ENCODE measurements at regions not wholly inside any gene's neighbourhood (a gene's known extent, or its start where the extent isn't known, plus 50 kb on each side); places are given as distances from the start of the nearest gene placed in this dataset.
"Not testable (repeated sequence)": the region's sequence is repeated elsewhere in the genome, so short reads cannot be mapped to it uniquely, and the experiment has no call there.

DNA sequence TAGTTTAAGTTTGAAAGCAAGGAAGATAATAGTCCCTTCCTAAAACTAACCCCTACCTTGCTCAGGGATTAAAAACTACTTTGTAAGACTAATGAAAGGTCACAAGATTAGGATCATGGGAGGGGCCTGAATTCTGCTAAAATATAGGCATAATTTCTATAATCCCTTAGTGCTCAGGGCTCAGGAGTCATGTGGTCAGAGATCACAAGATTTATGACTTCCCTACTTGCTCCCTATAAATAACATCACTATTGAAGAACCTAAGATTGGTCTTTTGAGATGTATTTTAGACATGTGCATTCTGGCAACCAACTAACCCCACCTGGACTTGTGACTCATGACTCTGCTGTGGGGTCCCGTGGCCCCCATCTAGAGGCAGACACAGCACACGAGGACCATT lies 81.1 kb downstream of the STMND1 start:
- DNase-seq, result no peak

- no peak for DNase-seq
Measured at GRCh38 chr6:17186925-17187324, 85.1 kb downstream of the STMND1 start.

- no peak for DNase-seq
Measured at GRCh38 chr6:17193106-17193775, 87.9 kb upstream of the RBM24 start.

DNA sequence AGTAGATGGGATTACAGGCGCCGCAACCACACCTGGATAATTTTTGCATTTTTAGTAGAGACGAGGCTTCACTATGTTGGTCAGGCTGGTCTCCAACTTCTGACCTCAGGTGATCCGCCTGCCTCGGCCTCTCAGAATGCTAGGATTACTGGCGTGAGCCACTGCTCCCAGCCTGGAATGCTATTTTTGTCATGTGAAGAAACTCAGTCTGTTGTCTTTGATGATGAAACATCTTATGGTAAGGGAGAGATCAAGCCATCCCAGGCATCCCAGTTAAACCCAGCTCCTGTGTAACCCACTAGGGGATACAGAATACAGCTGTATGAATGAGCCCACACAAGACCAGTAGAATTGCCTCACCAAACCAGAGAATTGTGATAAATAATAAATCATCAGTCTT lies 83.6 kb upstream of the RBM24 start:
- no peak for DNase-seq

GRCh38 chr6:17200395-17200794 lies 80.8 kb upstream of the RBM24 start:
- no peak for DNase-seq

GRCh38 chr6:17202526-17202925 lies 78.6 kb upstream of the RBM24 start:
- no peak for DNase-seq

DNA sequence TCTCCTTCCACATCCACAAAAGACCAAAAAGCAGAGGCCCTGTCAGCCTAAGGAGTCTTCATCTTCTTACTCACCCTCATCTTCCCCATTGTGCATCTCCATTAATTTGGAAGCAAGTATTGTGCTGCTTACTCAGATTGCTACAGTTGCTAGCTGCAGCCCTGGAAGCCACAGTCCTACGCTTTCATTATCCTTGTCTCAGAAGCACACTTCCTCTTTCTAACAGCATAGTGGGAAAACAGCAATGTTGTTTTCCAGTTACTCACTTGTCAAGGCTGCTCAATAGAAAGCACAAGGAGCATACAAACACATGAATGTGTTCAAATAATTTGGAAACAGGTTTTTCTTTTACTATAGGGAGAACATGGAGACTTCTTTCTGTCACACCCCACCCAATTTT lies 76.6 kb upstream of the RBM24 start:
- no peak for DNase-seq

- DNase-seq, result no peak
Measured at GRCh38 chr6:17206566-17207072, 74.5 kb upstream of the RBM24 start.

DNA sequence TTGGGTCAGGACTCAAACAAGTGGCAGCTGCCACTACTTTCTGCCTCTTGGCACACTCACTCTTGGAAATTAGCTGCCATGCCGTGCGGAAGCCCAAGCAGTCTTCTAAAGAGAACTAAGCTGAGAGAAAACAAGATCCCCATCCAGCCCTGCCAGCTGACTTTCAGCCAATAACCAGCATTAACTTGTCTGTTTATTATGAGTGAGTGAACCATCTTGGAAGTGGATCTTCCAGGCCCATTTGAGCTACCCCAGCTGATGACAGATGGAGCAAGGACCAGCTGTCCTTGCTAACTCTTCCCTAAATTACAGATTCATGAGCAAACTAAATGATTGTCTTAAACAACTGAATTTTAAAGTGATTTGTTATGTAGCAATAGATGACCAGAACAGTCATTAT lies 73.9 kb upstream of the RBM24 start:
- DNase-seq, result no peak

GRCh38 chr6:17210683-17211082 lies 70.5 kb upstream of the RBM24 start:
- no peak for DNase-seq

- no peak for DNase-seq
Measured at GRCh38 chr6:17211101-17211500, 70.1 kb upstream of the RBM24 start.

- peak; percentile 19 for DNase-seq
Measured at GRCh38 chr6:17212546-17213371, 68.4 kb upstream of the RBM24 start.

DNA sequence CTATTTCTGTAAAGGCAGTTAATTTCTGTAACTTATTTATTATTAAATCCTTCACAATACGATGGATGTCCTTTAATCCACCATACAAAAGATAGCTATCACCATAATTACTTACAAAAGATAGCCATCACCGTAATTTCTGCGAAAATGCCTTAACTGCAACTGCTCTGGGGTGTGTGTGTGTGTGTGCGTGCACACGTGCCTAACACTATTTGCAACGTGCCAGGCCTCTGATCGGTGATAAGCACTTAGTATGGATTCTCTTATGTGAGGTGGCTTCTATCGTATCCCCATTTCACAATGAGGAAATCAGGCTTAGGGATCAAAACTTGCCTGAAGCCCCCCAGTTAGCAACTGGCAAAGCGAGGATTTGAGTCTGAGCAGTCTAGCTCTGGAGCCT lies 67.1 kb upstream of the RBM24 start:
- DNase-seq, result no peak

DNA sequence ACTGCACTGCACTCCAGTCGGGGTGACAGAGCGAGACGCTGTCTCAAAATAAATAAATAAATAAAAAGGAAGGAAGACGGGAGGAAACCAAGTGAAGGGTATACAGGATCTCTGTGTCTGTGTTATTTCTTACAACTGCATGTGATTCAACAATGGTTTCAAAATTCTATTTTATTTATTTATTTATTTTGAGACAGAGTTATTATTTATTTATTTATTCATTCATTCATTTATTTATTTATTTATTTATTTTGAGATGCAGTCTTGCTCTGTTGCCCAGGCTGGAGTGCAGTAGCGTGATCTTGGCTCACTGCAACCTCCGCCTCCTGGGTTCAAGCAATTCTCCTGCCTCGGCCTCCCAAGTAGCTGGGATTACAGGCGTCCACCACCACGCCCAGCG lies 64.2 kb upstream of the RBM24 start:
- DNase-seq, result not testable (repeated sequence)

DNA sequence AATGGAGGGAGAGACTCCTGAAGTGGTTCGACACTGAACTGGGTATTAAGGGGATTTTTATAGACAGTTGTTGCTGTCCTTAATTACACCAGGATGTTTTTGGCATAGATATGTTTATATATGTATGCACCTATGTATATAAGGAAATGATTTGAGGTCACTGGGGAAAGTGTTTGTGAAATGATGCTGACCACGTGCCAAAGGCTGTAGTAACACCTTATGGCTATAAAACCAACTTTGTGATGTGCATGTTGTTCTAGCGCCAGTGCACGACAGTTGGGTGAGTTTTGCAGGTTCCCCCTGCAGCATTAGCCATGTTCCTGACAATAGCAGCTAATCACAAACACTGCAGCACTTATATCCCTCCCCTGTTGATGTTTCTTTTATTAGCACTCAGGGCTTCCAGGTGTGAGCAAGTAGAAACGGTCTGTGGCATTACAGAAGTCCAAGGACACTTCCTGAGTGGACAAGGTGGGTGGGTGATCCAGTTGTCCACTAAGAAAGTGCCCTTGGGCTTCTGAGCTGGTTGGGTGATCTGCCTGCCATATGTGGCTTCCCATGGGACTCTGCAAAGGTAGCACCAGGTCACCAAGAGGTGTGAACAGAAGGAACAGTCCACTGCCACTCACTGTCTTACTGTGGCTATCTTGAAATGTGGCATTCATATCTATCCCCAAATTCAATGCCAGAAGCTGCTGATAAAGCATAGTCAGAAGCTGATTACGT lies 63.0 kb upstream of the RBM24 start:
- no peak for DNase-seq

- DNase-seq, result no peak
Measured at GRCh38 chr6:17218749-17219093, 62.4 kb upstream of the RBM24 start.

- DNase-seq, result no peak
Measured at GRCh38 chr6:17219098-17219497, 62.1 kb upstream of the RBM24 start.

DNA sequence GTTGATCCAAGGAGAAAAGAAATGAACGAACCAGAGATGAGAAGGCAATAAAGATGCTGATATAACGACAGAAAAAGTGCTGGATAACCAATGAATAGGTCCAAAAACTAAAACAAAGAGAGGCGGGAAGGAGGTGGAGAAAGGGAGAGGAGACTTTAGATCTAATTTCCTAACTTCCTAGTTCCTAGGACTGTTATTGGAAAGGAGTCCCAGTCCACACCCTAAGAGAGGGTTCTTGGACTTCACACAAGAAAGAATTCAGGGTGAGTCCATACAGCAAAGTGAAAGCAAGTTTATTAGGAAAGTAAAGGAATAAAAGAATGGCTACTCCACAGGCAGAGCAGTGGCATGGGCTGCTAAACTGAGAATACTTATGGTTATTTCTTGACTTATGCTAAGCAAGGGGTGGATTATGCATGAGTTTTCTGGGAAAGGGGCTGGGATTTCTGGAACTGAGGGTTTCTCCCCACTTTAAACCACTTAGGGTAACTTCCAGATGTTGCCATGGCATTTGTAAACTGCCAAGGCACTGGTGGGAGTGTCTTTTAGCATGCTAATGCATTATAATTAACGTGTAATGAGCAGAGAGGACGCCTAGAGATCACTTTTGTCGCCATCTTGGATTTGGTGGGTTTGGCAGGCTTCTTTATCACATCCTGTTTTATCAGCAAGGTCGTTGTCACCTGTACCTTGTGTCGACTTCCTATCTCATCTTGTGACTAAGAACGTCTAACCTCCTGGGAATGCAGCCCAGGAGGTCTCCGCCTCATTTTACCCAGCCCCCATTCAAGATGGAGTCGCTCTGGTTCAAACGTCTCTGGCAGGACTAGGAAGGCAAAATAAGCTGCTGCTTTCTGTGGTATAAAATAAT lies 60.9 kb upstream of the RBM24 start:
- DNase-seq, result no peak

DNA sequence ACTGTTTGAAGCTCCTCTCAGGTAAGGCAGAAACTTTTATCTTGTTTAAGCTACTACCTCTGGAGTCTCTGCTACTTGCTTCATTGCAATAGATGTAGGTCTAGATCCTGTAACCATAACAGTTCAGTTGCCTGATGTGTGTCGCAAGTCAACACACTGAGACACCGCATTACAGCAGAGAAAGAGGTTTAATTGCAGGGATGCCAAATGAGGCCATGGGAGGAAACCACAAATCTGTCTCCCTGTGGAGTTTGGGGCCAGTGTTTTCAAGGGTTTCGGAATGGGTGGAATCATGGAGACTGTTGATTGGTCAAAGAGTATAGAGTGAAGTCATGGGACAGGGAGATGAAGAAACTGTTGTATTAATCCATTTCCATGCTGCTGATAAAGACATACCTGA lies 57.1 kb upstream of the RBM24 start:
- no peak for DNase-seq

DNA sequence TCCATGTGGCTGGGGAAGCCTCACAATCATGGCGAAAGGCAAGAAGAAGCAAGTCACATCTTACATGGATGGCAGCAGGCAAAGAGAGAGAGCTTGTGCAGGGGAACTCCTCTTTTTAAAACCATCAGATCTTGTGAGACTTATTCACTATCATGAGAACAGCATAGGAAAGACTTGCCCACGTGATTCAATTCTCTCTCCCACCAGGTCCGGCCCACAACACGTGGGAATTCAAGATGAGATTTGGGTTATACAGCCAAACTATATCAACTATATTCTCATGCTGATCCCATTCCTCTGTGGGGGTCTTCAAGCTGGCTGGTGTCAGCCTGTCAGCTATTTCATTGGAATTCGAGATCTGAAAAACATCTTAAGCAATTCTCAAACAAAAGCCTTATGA lies 56.7 kb upstream of the RBM24 start:
- DNase-seq, result not testable (repeated sequence)

DNA sequence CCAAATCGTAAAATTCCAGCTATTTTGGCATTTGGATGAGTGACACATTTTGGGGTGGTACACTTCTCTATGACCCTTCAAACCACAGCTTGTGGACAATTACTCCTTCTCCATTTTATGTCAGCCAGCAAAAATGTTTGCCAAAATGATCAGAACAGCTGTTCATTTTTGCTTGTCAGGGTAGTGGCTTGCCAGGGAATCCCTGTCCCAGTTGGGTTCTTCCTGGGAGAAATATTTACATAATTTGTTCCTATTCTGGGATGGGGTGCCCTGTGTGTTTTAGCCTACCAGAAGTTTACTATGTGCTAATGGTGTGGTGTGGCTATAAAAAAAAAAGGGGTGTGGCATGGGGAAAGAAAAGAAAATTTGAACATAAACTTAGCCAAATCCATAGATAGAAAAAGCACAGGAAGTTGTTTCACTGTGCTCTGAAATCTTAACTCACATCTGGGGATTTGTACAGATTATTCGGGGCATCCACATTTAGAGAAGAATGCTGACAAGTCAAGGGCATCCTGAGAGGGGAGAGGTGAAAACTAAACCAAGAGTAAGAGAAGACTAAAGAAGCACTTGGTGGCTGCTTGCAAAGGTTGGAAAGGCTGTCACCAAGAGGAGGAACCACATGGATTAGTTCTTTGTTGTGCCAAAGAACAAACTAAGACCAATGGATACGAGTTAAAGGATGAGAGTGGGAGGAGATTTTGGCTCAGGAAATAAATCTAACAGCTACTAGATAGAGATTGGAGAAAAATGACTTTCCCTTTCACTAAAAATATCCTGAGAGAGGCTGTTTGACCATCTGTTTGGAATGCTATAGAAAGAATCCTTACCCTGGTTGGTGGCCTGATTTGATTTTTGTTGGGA lies 55.2 kb upstream of the RBM24 start:
- no peak for DNase-seq
